ENCODE measurements at regions not wholly inside any gene's neighbourhood (a gene's known extent, or its start where the extent isn't known, plus 50 kb on each side); places are given as distances from the start of the nearest gene placed in this dataset.

- no peak for DNase-seq
Measured at GRCh38 chr4:108256538-108256937, 87.8 kb upstream of the LEF1 start.

GRCh38 chr4:108255203-108255747, 86.5 kb upstream of the LEF1 start:
- no peak for DNase-seq

GRCh38 chr4:108249397-108249796, 80.7 kb upstream of the LEF1 start:
- no peak for DNase-seq

GRCh38 chr4:108247387-108248049, 78.8 kb upstream of the LEF1 start:
- peak; percentile 91 for DNase-seq

GRCh38 chr4:108244606-108245005, 75.9 kb upstream of the LEF1 start:
- DNase-seq, result no peak

- no peak for DNase-seq
Measured at GRCh38 chr4:108240366-108240765, 71.6 kb upstream of the LEF1 start.

GRCh38 chr4:108237693-108238092, 69.0 kb upstream of the LEF1 start:
- no peak for DNase-seq

GRCh38 chr4:108236264-108236663, 67.5 kb upstream of the LEF1 start:
- DNase-seq, result no peak

GRCh38 chr4:108227923-108228322, 59.2 kb upstream of the LEF1 start:
- DNase-seq, result no peak

GRCh38 chr4:108224611-108225053, 55.9 kb upstream of the LEF1 start:
- DNase-seq, result no peak

- DNase-seq, result no peak
Measured at GRCh38 chr4:108223313-108223712, 54.6 kb upstream of the LEF1 start.

GRCh38 chr4:108219998-108220397, 51.3 kb upstream of the LEF1 start:
- DNase-seq, result no peak
